ENCODE measurements at regions not wholly inside any gene's neighbourhood (a gene's known extent, or its start where the extent isn't known, plus 50 kb on each side); places are given as distances from the start of the nearest gene placed in this dataset.

- TF ChIP-seq CTCF (conservative IDR thresholded peaks at IDR 0.05 in 1 of 2, IDR thresholded peaks at IDR 0.05 in 1 of 2; ENCODE audit: low read depth in 1 of 2, low read length in 2 of 2) (no peak), EZH2 (IDR thresholded peaks at IDR 0.05; ENCODE audit: low read length, missing control alignments) (no peak)
These were observed 53.9 kb upstream of the SALL3 start for GRCh38 chr18:78925557-78926242.

Data from fibroblast of lung (primary cell).